ENCODE measurements at regions not wholly inside any gene's neighbourhood (a gene's known extent, or its start where the extent isn't known, plus 50 kb on each side); places are given as distances from the start of the nearest gene placed in this dataset.

DNA sequence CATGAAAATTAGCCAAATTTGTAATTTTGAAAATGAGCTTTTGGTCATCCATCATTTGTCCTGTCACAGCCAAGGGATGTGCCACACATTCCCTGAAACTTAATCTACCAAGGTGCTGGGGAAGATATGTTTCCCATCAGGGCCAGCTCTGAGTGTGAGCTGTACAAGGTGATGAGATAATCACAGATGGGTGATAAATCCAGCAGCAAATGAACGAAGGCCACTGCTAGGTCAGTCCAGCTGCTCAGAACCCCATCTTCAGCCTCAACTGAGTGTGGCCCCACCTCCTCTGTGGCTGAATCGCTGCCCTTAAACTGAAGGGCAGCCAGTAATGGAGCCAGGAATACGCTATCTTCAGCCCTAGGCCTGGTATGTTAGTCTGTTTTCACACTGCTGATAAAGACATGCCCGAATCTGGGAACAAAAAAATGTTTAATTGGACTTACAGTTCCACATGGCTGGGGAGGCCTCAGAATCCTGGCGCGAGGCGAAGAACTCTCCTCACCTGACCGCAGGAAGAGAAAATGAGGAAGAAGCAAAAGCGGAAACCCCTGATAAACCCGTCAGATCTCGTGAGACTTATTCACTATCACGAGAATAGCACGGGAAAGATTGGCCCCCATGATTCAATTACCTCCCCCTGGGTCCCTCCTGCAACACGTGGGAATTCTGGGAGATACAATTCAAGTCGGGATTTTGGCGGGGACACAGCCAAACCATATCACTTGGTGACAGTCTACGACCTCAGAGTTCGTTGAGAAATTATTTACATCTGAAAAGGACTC lies 553.0 kb downstream of the NTRK3 start:
- TF ChIP-seq, protein P1, sequence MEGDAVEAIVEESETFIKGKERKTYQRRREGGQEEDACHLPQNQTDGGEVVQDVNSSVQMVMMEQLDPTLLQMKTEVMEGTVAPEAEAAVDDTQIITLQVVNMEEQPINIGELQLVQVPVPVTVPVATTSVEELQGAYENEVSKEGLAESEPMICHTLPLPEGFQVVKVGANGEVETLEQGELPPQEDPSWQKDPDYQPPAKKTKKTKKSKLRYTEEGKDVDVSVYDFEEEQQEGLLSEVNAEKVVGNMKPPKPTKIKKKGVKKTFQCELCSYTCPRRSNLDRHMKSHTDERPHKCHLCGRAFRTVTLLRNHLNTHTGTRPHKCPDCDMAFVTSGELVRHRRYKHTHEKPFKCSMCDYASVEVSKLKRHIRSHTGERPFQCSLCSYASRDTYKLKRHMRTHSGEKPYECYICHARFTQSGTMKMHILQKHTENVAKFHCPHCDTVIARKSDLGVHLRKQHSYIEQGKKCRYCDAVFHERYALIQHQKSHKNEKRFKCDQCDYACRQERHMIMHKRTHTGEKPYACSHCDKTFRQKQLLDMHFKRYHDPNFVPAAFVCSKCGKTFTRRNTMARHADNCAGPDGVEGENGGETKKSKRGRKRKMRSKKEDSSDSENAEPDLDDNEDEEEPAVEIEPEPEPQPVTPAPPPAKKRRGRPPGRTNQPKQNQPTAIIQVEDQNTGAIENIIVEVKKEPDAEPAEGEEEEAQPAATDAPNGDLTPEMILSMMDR (conservative IDR thresholded peaks at IDR 0.05) = no peak
- no peak for TF ChIP-seq ZFX (IDR thresholded peaks at IDR 0.05)

Measured in C4-2B (cell line).